ENCODE measurements at regions not wholly inside any gene's neighbourhood (a gene's known extent, or its start where the extent isn't known, plus 50 kb on each side); places are given as distances from the start of the nearest gene placed in this dataset.

- H3K4me1 ChIP-seq (ENCODE audit: control insufficient read depth in 4 of 4, insufficient read depth in 4 of 4, low read length in 3 of 4), result peaks cover 0 to 4% (median 0%) of the 10 kb centered on the region in 4 donors
- no peak overlapping the region for H3K9ac ChIP-seq (ENCODE audit: low read depth in 1 of 2, low read length in 2 of 2)
- no peaks in the 10 kb centered on the region for H3K27me3 ChIP-seq (ENCODE audit: control insufficient read depth in 4 of 4, insufficient read depth in 4 of 4, low read length in 3 of 4)
- no peaks in the 10 kb centered on the region for H3K36me3 ChIP-seq (ENCODE audit: control insufficient read depth in 4 of 4, insufficient read depth in 3 of 4, low read depth in 1 of 4, low read length in 3 of 4)
- H3K9me3 ChIP-seq (ENCODE audit: control insufficient read depth in 4 of 4, low read length in 3 of 4), result no peaks in the 10 kb centered on the region
- no peak for TF ChIP-seq RXRA (IDR thresholded peaks at IDR 0.05)
- TF ChIP-seq REST (IDR thresholded peaks at IDR 0.05), result no peak
- no peak for TF ChIP-seq FOXA2 (IDR thresholded peaks at IDR 0.05)
- no peak for TF ChIP-seq RAD21 (IDR thresholded peaks at IDR 0.05)
- no peak for TF ChIP-seq TAF1 (conservative IDR thresholded peaks at IDR 0.05)
- TF ChIP-seq GABPA (IDR thresholded peaks at IDR 0.05 in 1 of 2, conservative IDR thresholded peaks at IDR 0.05 in 1 of 2), result no peak
- 84% methylated on average over 2 of the region's 2 CpGs for WGBS
- no peak for DNase-seq (ENCODE audit: low spot score)
- H3K27ac ChIP-seq (ENCODE audit: low read depth in 1 of 2, low read length in 2 of 2), result no peak overlapping the region
- no peak overlapping the region for H3K4me3 ChIP-seq (ENCODE audit: low read depth in 1 of 3, low read length in 3 of 3)
Observed at GRCh38 chr18:34098109-34098508, 126.6 kb downstream of the NOL4 start.

- peaks cover 0 to 7% (median 6%) of the 10 kb centered on the region in 4 donors for H3K4me1 ChIP-seq (ENCODE audit: control insufficient read depth in 4 of 4, insufficient read depth in 4 of 4, low read length in 3 of 4)
- no peak overlapping the region for H3K4me3 ChIP-seq (ENCODE audit: low read depth in 1 of 3, low read length in 3 of 3)
- no peaks in the 10 kb centered on the region for H3K27me3 ChIP-seq (ENCODE audit: control insufficient read depth in 4 of 4, insufficient read depth in 4 of 4, low read length in 3 of 4)
- no peak overlapping the region for H3K27ac ChIP-seq (ENCODE audit: low read depth in 1 of 2, low read length in 2 of 2)
- no peak overlapping the region for H3K9ac ChIP-seq (ENCODE audit: low read depth in 1 of 2, low read length in 2 of 2)
- TF ChIP-seq REST (IDR thresholded peaks at IDR 0.05) (no peak), EGR1 (IDR thresholded peaks at IDR 0.05; ENCODE audit: low read depth in 2 of 2) (no peak), GABPA (IDR thresholded peaks at IDR 0.05 in 1 of 2, conservative IDR thresholded peaks at IDR 0.05 in 1 of 2) (no peak), SP1 (IDR thresholded peaks at IDR 0.05) (no peak), JUND (IDR thresholded peaks at IDR 0.05) (no peak), FOXA1 (IDR thresholded peaks at IDR 0.05) (no peak), FOXA2 (IDR thresholded peaks at IDR 0.05) (no peak), RXRA (IDR thresholded peaks at IDR 0.05) (no peak), HNF4A (conservative IDR thresholded peaks at IDR 0.05) (no peak), ZBTB33 (IDR thresholded peaks at IDR 0.05) (no peak), ATF3 (IDR thresholded peaks at IDR 0.05) (no peak), RAD21 (IDR thresholded peaks at IDR 0.05) (no peak)
- H3K9me3 ChIP-seq (ENCODE audit: control insufficient read depth in 4 of 4, low read length in 3 of 4), result no peaks in the 10 kb centered on the region
- no peaks in the 10 kb centered on the region for H3K36me3 ChIP-seq (ENCODE audit: control insufficient read depth in 4 of 4, insufficient read depth in 3 of 4, low read depth in 1 of 4, low read length in 3 of 4)
- WGBS, result 34% methylated on average over 1 of the region's 1 CpG
- no peak for DNase-seq (ENCODE audit: low spot score)
Observed at GRCh38 chr18:34097312-34097711, 127.4 kb downstream of the NOL4 start.
